Ishikawa (cell line): ENCODE measurements at regions not wholly inside any gene's neighbourhood (a gene's known extent, or its start where the extent isn't known, plus 50 kb on each side); places are given as distances from the start of the nearest gene placed in this dataset.

Experiments
- CEBPB ChIP-seq: IDR thresholded peaks from 2 replicates; pipeline ENCODE4 v1.6.1; 2012
- CREB1 ChIP-seq: IDR thresholded peaks from 2 replicates; pipeline ENCODE4 v1.6.1; 2012; ENCODE audit warnings: low read depth
- EGR1 ChIP-seq: IDR thresholded peaks from 2 replicates; pipeline ENCODE4 v1.6.1; 2012
- EP300 ChIP-seq: IDR thresholded peaks from 2 replicates; pipeline ENCODE4 v1.6.1; 2012; ENCODE audit warnings: borderline replicate concordance
- FOXM1 ChIP-seq: IDR thresholded peaks from 2 replicates; pipeline ENCODE4 v1.6.1; 2012; ENCODE audit warnings: low read depth, borderline replicate concordance
- MAX ChIP-seq: IDR thresholded peaks from 2 replicates; pipeline ENCODE4 v1.6.1; 2012
- NFIC ChIP-seq: IDR thresholded peaks from 2 replicates; pipeline ENCODE4 v1.6.1; 2012
- RAD21 ChIP-seq: IDR thresholded peaks from 2 replicates; pipeline ENCODE4 v1.6.1; 2012; ENCODE audit warnings: low read depth
- REST ChIP-seq: IDR thresholded peaks from 2 replicates; pipeline ENCODE4 v1.6.1; 2012; ENCODE audit warnings: low read depth, mild to moderate bottlenecking
- TAF1 ChIP-seq: IDR thresholded peaks from 2 replicates; pipeline ENCODE4 v1.6.1; 2012; ENCODE audit warnings: low read depth, mild to moderate bottlenecking
- TCF12 ChIP-seq: IDR thresholded peaks from 2 replicates; pipeline ENCODE4 v1.6.1; 2012; ENCODE audit warnings: low read depth
- TEAD4 ChIP-seq: IDR thresholded peaks from 2 replicates; pipeline ENCODE4 v1.6.1; 2012
- USF1 ChIP-seq: IDR thresholded peaks from 2 replicates; pipeline ENCODE4 v1.6.1; 2012
- YY1 ChIP-seq: IDR thresholded peaks from 2 replicates; pipeline ENCODE4 v1.6.1; 2012; ENCODE audit warnings: low read depth
- ZBTB7A ChIP-seq: IDR thresholded peaks from 2 replicates; pipeline ENCODE4 v1.6.1; 2012; ENCODE audit warnings: low read depth

GRCh38 chr5:9987101-9987500 lies 262.6 kb downstream of the ATPSCKMT start:
- no peak for TF ChIP-seq REST
- TF ChIP-seq FOXM1: no peak
- no peak for TF ChIP-seq CEBPB
- TF ChIP-seq ZBTB7A: no peak
- TF ChIP-seq TAF1: no peak
- no peak for TF ChIP-seq RAD21
- no peak for TF ChIP-seq CREB1

GRCh38 chr5:9977070-9977469 lies 272.6 kb downstream of the ATPSCKMT start:
- TF ChIP-seq EGR1: no peak
- no peak for TF ChIP-seq YY1

- no peak for TF ChIP-seq EP300
- no peak for TF ChIP-seq EGR1
- no peak for TF ChIP-seq TEAD4
- no peak for TF ChIP-seq TAF1
- TF ChIP-seq NFIC: no peak
- TF ChIP-seq TCF12: no peak
- TF ChIP-seq YY1: no peak
- TF ChIP-seq CEBPB: no peak
- TF ChIP-seq RAD21: no peak
- no peak for TF ChIP-seq REST
- no peak for TF ChIP-seq CREB1
- no peak for TF ChIP-seq USF1
- no peak for TF ChIP-seq ZBTB7A
- no peak for TF ChIP-seq FOXM1
- TF ChIP-seq MAX: no peak
Measured at GRCh38 chr5:9976621-9977020, 273.1 kb downstream of the ATPSCKMT start.

GRCh38 chr5:9972059-9972458 lies 277.6 kb downstream of the ATPSCKMT start:
- TF ChIP-seq TCF12: no peak
- no peak for TF ChIP-seq YY1
- no peak for TF ChIP-seq FOXM1
- TF ChIP-seq CEBPB: no peak
- TF ChIP-seq CREB1: no peak
- no peak for TF ChIP-seq EP300
- TF ChIP-seq USF1: no peak
- no peak for TF ChIP-seq ZBTB7A
- no peak for TF ChIP-seq MAX

GRCh38 chr5:9971301-9971700 lies 278.4 kb downstream of the ATPSCKMT start:
- no peak for TF ChIP-seq USF1
- no peak for TF ChIP-seq ZBTB7A
- TF ChIP-seq MAX: no peak

- TF ChIP-seq FOXM1: no peak
Measured at GRCh38 chr5:9958914-9959313, 290.8 kb downstream of the ATPSCKMT start.

- TF ChIP-seq FOXM1 (no peak), RAD21 (no peak), YY1 (no peak)
Measured at GRCh38 chr5:9957214-9957613, 292.5 kb downstream of the ATPSCKMT start.
